Prostate gland (tissue), 2 donors: ENCODE measurements at regions not wholly inside any gene's neighbourhood (a gene's known extent, or its start where the extent isn't known, plus 50 kb on each side); places are given as distances from the start of the nearest gene placed in this dataset.

Experiments used
- POLR2A ChIP-seq: fragments of 450-650 bp; IDR thresholded peaks from one replicate; pipeline ENCODE4 v1.6.1; 2016; ENCODE audit warnings: antibody characterized with exemption, mild to moderate bottlenecking
- POLR2AphosphoS5 ChIP-seq: sonication (generic); formaldehyde crosslinking; IDR thresholded peaks from one replicate; pipeline ENCODE4 v1.6.1; 2017; ENCODE audit warnings: antibody characterized with exemption
- TF ChIP-seq, protein P1 (sequence below), 4 experiments: fragments of 200-600 bp in 2 of 4; fragments of 450-650 bp in 2 of 4; sonication (generic) in 2 of 4; IDR thresholded peaks; 1 replicate in 3 of 4; 2 replicates in 1 of 4; pipeline ENCODE4 v1.5.1; 2016 to 2019; ENCODE audit warnings: antibody characterized with exemption in 4 of 4, mild to moderate bottlenecking in 2 of 4, moderate library complexity in 2 of 4

DNA sequence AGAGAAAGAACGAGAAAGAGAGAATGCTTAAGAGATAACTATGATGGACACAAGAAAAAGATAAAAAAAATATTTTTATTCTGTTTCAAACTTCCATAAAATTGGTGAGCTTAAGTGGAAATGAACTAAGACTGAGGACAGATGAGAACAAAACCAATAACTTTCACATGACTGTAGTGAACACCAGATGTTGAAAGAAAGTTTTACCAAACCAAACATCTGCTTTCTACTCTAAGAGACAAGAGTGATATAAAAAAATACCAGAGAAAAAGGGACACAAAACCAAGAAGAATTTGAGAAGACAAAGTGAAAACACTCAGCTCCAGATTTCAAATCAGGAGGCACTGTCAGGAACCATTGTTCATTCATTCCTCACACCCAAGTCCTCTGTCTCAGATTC is 147.9 kb downstream of the IMPG2 start:
- TF ChIP-seq POLR2A (no peak), POLR2AphosphoS5 (no peak)
- TF ChIP-seq, protein P1, sequence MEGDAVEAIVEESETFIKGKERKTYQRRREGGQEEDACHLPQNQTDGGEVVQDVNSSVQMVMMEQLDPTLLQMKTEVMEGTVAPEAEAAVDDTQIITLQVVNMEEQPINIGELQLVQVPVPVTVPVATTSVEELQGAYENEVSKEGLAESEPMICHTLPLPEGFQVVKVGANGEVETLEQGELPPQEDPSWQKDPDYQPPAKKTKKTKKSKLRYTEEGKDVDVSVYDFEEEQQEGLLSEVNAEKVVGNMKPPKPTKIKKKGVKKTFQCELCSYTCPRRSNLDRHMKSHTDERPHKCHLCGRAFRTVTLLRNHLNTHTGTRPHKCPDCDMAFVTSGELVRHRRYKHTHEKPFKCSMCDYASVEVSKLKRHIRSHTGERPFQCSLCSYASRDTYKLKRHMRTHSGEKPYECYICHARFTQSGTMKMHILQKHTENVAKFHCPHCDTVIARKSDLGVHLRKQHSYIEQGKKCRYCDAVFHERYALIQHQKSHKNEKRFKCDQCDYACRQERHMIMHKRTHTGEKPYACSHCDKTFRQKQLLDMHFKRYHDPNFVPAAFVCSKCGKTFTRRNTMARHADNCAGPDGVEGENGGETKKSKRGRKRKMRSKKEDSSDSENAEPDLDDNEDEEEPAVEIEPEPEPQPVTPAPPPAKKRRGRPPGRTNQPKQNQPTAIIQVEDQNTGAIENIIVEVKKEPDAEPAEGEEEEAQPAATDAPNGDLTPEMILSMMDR (IDR thresholded peaks at IDR 0.05) = no peak
